K562 (cell line): ENCODE measurements at regions not wholly inside any gene's neighbourhood (a gene's known extent, or its start where the extent isn't known, plus 50 kb on each side); places are given as distances from the start of the nearest gene placed in this dataset.

Experiments
- POLR2AphosphoS2 ChIP-seq: IDR thresholded peaks from 2 replicates; pipeline ENCODE4 v1.6.1; 2012; ENCODE audit warnings: low read length, improper control_type of control experiment
- SPI1 ChIP-seq: IDR thresholded peaks from 2 replicates; pipeline ENCODE4 v1.6.1; 2011; ENCODE audit warnings: low read depth, low read length, control low read depth, borderline replicate concordance
- SRSF3 ChIP-seq: fragments of 200-400 bp; formaldehyde crosslinking; IDR thresholded peaks from 2 replicates; pipeline ENCODE4 v1.6.1; 2016; ENCODE audit warnings: mild to moderate bottlenecking, low read length, moderate library complexity; ENCODE audit not compliant: insufficient read depth
- ZFX ChIP-seq: sonication (generic); formaldehyde crosslinking; IDR thresholded peaks from 2 replicates; pipeline ENCODE4 v1.8.0; 2022; ENCODE audit warnings: mild to moderate bottlenecking, missing genetic modification reagents, moderate library complexity

DNA sequence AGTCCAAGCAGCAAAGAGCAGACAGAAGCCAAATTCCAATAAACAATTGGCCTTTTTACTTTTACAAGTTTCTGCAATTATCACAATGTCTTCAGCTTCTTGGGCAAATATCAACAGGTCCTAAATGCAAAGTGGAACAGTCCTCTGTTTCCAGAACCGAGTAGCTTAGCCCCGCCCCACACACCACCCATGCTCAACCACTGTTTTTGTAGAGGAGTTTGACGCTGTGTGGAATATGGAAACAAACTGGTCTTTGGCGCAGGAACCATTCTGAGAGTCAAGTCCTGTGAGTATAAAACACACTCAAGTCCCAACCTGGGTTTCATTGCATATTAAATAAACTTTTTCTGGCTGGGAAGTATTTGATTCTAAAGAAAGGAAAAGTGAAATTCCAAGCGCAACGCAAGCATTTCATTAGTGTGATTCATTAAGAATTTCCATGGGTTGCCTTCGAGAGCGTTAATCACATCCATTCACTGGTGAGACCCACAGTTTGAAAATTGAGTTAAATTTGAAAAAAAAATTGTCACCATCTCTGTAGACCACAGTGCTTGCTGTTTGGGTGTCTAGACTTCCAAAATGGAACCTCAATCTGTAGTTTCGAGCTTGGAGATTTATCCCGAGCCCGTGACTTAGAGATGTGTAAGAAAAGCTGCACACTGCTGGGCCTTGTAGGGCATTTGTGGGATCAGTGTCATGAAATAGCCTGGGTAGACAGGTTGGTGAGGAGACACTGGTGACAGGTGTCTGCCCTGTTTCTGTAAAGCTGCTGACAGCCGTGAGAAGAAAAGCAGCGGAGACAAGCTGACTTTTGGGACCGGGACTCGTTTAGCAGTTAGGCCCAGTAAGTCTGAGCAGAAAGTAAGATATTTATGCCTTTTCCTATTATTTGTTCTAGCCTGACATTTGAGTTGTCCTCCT lies 96.1 kb downstream of the DAD1 start:
- TF ChIP-seq ZFX (CRISPR knock-in tag) (no peak), SPI1 (no peak), SRSF3 (no peak), POLR2AphosphoS2 (no peak)
